CD1c-positive myeloid dendritic cell (primary cell): ENCODE measurements at regions not wholly inside any gene's neighbourhood (a gene's known extent, or its start where the extent isn't known, plus 50 kb on each side); places are given as distances from the start of the nearest gene placed in this dataset.

ENCODE experiments used
- DNase-seq: peaks from one replicate; pipeline ENCODE4 v3.0.0-alpha.2; 2016; ENCODE audit errors: extremely low spot score

DNA sequence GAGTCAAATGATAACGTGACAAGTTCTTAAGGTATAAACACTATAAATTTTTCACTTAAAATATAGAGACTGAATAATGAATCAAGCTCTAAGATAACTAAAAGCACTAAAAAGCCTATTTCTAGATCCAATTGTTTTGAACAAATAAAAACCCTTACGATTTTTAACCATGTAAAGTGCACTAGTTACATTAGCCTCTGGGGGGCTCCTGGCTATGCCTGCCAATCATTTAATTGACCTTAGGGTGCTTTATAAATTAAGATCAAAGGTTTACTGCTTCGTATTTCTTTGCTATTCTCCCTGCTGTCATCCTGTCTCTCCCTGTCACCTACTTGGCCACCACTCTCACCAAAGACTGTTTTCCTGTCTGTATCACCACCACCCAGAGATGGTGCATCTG is 133.4 kb downstream of the ESM1 start:
- no peak for DNase-seq

DNA sequence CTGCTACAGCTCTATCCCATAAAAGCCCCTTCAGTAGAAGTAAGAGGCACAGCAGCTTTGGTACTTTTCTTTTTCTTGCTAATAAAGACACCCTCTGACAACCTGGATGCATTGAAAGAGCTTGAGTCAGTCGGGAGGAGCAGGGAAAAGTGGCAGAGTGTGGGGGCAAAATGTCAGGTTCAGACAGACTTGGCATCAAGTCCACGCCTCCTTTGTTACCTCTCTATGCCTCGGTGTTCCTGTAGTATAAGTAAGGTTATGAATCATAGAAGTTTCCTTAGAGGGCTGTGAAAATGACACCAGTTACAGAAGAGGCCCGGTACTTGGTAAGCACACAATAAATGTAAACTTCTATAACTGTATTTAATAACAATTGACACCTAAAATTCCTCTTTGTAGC is 133.9 kb downstream of the ESM1 start:
- DNase-seq = no peak

GRCh38 chr5:54848581-54848980 is 136.8 kb downstream of the ESM1 start:
- DNase-seq = no peak

DNA sequence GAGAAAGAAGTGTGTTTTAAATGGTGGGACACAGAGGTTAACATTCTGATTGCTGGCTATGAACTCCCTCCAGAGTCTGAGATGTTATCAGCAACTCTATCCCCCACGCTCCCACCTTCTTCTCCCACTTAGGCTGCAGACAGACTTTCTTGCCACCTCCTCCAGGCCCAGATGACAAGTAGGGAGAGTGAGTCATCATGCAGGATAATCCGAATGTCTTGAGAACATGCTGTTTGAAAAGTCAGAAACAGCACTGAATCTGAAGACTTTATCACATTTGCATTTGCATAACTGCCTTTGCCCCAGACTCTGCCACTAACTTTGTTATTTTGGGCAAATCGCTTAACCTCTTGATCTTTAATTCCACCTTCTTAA is 139.8 kb downstream of the ESM1 start:
- DNase-seq = peak; percentile 5

- peak; percentile 77 for DNase-seq
These were observed 140.4 kb downstream of the ESM1 start for GRCh38 chr5:54844905-54845566.

GRCh38 chr5:54844266-54844665 is 141.1 kb downstream of the ESM1 start:
- no peak for DNase-seq

DNA sequence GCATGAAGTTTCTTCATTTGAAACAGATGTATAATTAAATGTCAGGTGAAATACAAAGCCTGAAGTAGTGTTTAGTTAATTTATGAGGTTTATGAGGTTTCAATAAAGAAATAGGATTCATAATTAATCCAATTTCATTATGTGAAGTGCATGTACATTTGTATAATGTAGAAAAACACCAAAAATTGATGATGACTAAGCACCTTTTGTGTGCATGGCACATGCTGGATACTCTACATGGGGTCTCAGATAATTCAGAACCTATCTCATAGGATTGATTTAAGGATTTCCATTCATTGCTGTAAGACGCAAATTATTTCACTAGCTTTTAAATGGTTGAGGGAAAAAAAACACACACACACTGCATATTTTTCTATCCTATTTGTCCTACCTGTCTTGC is 143.9 kb downstream of the ESM1 start:
- no peak for DNase-seq

DNA sequence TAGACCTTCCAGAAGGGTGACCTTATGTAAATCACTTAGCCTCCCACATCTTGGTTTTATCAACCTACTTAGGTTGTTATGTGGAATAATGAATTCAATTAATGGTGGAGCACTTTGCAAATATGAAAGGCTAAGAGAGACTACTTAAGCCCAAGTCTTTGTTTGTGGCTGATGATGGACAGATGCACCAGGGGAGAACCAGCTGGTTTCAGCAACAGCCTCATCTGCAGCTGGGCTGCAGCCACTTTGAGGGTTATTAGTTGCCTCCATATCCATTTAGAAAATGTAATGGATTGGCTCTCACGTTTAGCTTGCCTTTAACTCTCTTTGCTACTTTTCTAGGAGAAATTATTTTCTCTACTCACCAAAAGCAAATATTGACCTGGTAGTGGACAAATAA is 146.6 kb downstream of the ESM1 start:
- DNase-seq = no peak

DNA sequence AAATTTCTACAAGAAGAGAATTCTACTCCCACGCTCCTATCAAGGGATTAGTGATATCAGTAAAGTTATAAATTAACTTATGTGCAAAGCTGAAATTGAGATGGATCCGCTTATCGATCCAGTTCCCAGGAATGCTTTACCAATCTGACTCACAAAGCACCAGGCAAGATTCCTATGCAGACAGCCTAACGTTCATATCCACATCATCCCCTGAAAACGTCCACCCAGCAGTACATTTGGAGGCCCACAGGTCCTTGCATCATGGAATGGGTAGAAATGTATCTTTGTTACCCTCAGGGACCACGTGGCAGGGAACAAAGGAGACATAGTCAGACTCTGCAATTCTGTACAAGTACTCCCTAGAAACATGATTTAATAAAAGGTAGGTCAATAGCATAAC is 147.4 kb downstream of the ESM1 start:
- DNase-seq = no peak

GRCh38 chr5:54837093-54837492 is 148.3 kb downstream of the ESM1 start:
- peak; percentile 36 for DNase-seq

GRCh38 chr5:54835647-54836046 is 149.7 kb downstream of the ESM1 start:
- no peak for DNase-seq

- DNase-seq = no peak
These were observed 151.1 kb downstream of the ESM1 start for GRCh38 chr5:54834121-54834842.

- DNase-seq = no peak
These were observed 151.8 kb downstream of the ESM1 start for GRCh38 chr5:54833590-54833989.

DNA sequence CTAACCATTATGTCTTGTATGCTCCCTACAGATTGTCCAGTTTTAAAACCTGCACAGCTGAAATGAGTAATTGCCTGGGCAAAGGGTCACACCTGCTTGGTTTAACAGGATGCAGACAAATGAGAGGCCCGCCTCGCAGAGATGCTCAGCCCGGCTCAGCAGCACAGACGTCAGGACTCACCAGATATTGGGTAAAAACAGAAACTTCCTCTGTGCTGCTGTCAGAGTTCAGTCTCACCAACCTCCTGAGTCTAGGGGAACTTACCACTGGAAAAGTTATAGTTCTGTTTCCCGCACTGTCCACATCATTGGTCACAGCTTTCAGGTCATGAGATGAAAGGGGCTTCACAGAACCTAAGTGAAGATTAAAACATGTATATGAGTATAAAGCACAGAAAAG is 152.5 kb downstream of the ESM1 start:
- peak; percentile 38 for DNase-seq

- DNase-seq = no peak
These were observed 153.3 kb downstream of the ESM1 start for GRCh38 chr5:54832045-54832444.

- DNase-seq = no peak
These were observed 154.2 kb downstream of the ESM1 start for GRCh38 chr5:54831233-54831632.

GRCh38 chr5:54829676-54830535 is 155.5 kb downstream of the ESM1 start:
- DNase-seq = no peak

DNA sequence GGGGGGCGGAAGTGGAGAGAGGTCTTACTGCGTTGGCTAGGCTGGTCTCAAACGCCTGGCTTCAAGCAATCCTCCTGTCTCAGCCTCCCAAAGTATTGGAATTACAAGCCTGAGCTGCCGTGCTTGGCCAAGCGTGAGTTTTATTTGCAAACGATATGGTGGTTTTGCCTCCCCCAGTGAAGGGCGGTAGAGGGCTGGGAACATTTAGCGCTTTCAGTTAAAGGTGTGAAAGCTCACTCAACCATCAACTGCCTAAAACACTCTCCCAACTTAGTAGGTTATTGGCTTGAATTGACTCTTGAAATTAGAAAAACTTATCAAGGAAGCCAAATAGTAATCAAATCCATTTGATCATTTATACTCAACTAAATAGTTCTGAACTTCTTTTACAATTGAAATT is 156.3 kb downstream of the ESM1 start:
- DNase-seq = no peak

DNA sequence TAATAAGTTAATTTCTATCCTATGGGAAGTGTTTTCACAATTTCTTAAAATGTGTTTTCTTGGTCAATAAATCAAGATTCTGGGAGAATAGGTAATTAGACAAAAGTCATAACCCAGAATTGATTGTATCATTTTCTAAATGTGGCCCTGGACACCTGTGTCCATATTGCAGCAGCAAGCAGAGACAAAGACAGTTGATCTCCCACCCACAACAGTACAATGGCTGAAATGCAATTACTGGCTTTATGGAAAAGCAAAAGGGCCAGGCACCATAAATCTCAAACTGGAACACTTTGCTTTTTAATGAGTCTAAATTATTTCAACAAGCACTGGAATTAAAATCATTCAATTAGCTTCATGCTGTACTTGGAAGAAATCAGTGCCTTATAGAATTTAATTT is 157.2 kb downstream of the ESM1 start:
- no peak for DNase-seq

DNA sequence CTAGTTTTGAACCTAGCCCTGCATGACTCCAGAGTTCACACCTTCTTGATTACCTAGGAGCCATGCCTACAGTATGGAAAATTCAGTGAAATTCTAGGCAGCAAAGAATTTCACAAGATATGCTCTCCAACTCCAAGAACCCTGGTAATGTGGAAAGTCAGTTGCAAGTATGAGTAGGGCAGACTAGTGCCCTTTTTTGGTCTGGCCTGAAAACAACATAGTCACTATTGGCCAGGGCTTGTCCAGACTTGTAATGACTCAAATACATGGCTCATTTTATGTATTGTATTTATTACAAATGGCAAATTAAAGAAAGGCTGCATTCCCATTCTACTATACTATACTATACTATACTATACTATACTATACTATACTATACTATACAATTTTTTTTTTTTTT is 160.4 kb downstream of the ESM1 start:
- DNase-seq = no peak

GRCh38 chr5:54823006-54823405 is 162.4 kb downstream of the ESM1 start:
- DNase-seq = no peak

GRCh38 chr5:54822324-54822687 is 163.1 kb downstream of the ESM1 start:
- DNase-seq = no peak
